SK-N-SH treated with all-trans-retinoic acid at 6 μM for 48 hours (cell line): ENCODE measurements at regions not wholly inside any gene's neighbourhood (a gene's known extent, or its start where the extent isn't known, plus 50 kb on each side); places are given as distances from the start of the nearest gene placed in this dataset.

Source experiments
- ARNTL ChIP-seq: fragments of 450-650 bp; formaldehyde crosslinking; IDR thresholded peaks from 2 replicates; pipeline ENCODE4 v1.5.0; 2020; ENCODE audit warnings: low read depth, mild to moderate bottlenecking, moderate library complexity, borderline replicate concordance
- PPARA ChIP-seq: fragments of 250-450 bp; sonication (Bioruptor Pico); IDR thresholded peaks from 2 replicates; pipeline ENCODE4 v1.5.0; 2020; ENCODE audit warnings: mild to moderate bottlenecking, borderline replicate concordance
- ZFP30 ChIP-seq: fragments of 450-650 bp; formaldehyde crosslinking; IDR thresholded peaks from 2 replicates; pipeline ENCODE4 v1.5.0; 2022; ENCODE audit warnings: mild to moderate bottlenecking, moderate library complexity
- ZNF70 ChIP-seq: fragments of 450-650 bp; formaldehyde crosslinking; IDR thresholded peaks from 2 replicates; pipeline ENCODE4 v1.5.0; 2020; ENCODE audit warnings: mild to moderate bottlenecking, moderate library complexity
- TF ChIP-seq, protein P1 (sequence below): fragments of 250-450 bp; sonication (Bioruptor Pico); IDR thresholded peaks from 2 replicates; pipeline ENCODE4 v1.5.1; 2020; ENCODE audit warnings: low read depth, mild to moderate bottlenecking, moderate library complexity
- TF ChIP-seq, protein P2 (sequence below): fragments of 250-450 bp; sonication (Bioruptor Pico); IDR thresholded peaks from 2 replicates; pipeline ENCODE4 v1.8.0; 2020; ENCODE audit warnings: mild to moderate bottlenecking, moderate library complexity, borderline replicate concordance

GRCh38 chr6:144612811-144613210, 327.7 kb downstream of the UTRN start:
- TF ChIP-seq, protein P1, sequence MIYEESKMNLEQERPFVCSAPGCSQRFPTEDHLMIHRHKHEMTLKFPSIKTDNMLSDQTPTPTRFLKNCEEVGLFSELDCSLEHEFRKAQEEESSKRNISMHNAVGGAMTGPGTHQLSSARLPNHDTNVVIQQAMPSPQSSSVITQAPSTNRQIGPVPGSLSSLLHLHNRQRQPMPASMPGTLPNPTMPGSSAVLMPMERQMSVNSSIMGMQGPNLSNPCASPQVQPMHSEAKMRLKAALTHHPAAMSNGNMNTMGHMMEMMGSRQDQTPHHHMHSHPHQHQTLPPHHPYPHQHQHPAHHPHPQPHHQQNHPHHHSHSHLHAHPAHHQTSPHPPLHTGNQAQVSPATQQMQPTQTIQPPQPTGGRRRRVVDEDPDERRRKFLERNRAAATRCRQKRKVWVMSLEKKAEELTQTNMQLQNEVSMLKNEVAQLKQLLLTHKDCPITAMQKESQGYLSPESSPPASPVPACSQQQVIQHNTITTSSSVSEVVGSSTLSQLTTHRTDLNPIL (CRISPR knock-in tag) = no peak
- TF ChIP-seq ZFP30 (CRISPR knock-in tag) (no peak), ZNF70 (CRISPR knock-in tag) (no peak), PPARA (CRISPR knock-in tag) (no peak), ARNTL (no peak)
- TF ChIP-seq, protein P2, sequence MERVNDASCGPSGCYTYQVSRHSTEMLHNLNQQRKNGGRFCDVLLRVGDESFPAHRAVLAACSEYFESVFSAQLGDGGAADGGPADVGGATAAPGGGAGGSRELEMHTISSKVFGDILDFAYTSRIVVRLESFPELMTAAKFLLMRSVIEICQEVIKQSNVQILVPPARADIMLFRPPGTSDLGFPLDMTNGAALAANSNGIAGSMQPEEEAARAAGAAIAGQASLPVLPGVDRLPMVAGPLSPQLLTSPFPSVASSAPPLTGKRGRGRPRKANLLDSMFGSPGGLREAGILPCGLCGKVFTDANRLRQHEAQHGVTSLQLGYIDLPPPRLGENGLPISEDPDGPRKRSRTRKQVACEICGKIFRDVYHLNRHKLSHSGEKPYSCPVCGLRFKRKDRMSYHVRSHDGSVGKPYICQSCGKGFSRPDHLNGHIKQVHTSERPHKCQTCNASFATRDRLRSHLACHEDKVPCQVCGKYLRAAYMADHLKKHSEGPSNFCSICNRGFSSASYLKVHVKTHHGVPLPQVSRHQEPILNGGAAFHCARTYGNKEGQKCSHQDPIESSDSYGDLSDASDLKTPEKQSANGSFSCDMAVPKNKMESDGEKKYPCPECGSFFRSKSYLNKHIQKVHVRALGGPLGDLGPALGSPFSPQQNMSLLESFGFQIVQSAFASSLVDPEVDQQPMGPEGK (CRISPR knock-in tag) = no peak
